BE2C (cell line): ENCODE measurements at regions not wholly inside any gene's neighbourhood (a gene's known extent, or its start where the extent isn't known, plus 50 kb on each side); places are given as distances from the start of the nearest gene placed in this dataset.

Experiments
- DNase-seq: peaks from one replicate; pipeline ENCODE4 v3.0.0-alpha.2; 2020
- H3K27me3 ChIP-seq: fragments of 250-450 bp; sonication (Bioruptor Pico); 2 replicates; pipeline ENCODE4 v1.5.1; 2020; ENCODE audit warnings: mild to moderate bottlenecking
- H3K36me3 ChIP-seq: fragments of 250-450 bp; sonication (Bioruptor Pico); 2 replicates; pipeline ENCODE4 v1.5.1; 2020; ENCODE audit warnings: mild to moderate bottlenecking
- H3K4me1 ChIP-seq: fragments of 250-450 bp; sonication (Bioruptor Pico); 2 replicates; pipeline ENCODE4 v1.5.1; 2020
- H3K4me3 ChIP-seq: 2 replicates; pipeline ENCODE4 v1.5.1; 2011; ENCODE audit warnings: low read depth, low read length
- H3K9me3 ChIP-seq: fragments of 250-450 bp; sonication (Bioruptor Pico); 2 replicates; pipeline ENCODE4 v1.5.1; 2020
- TF ChIP-seq, protein P1 (sequence below): IDR thresholded peaks from 2 replicates; pipeline ENCODE4 v1.5.1; 2012; ENCODE audit warnings: mild to moderate bottlenecking, low read depth, low read length

- H3K9me3 ChIP-seq, result 0 out of 2 replicates have a peak, but pooled peaks cover 2% of the 10 kb centered on the region
These were observed 185.9 kb downstream of the C16orf95 start for GRCh38 chr16:87131061-87131995.

GRCh38 chr16:87131996-87132345, 185.2 kb downstream of the C16orf95 start:
- TF ChIP-seq, protein P1, sequence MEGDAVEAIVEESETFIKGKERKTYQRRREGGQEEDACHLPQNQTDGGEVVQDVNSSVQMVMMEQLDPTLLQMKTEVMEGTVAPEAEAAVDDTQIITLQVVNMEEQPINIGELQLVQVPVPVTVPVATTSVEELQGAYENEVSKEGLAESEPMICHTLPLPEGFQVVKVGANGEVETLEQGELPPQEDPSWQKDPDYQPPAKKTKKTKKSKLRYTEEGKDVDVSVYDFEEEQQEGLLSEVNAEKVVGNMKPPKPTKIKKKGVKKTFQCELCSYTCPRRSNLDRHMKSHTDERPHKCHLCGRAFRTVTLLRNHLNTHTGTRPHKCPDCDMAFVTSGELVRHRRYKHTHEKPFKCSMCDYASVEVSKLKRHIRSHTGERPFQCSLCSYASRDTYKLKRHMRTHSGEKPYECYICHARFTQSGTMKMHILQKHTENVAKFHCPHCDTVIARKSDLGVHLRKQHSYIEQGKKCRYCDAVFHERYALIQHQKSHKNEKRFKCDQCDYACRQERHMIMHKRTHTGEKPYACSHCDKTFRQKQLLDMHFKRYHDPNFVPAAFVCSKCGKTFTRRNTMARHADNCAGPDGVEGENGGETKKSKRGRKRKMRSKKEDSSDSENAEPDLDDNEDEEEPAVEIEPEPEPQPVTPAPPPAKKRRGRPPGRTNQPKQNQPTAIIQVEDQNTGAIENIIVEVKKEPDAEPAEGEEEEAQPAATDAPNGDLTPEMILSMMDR, result no peak
- Histone ChIP-seq H3K4me1 (no peaks in the 10 kb centered on the region), H3K27me3 (no peaks in the 10 kb centered on the region), H3K9me3 (0 out of 2 replicates have a peak, but pooled peaks cover 2% of the 10 kb centered on the region), H3K36me3 (no peaks in the 10 kb centered on the region), H3K4me3 (no peak overlapping the region)
- no peak for DNase-seq

More at GRCh38 chr16:87131061-87131995, 185.9 kb downstream of the C16orf95 start:
- Histone ChIP-seq H3K4me1 (no peaks in the 10 kb centered on the region), H3K27me3 (no peaks in the 10 kb centered on the region), H3K36me3 (no peaks in the 10 kb centered on the region), H3K4me3 (no peak overlapping the region)
- no peak for DNase-seq
- TF ChIP-seq, protein P1, result no peak

GRCh38 chr16:87132361-87133014, 184.7 kb downstream of the C16orf95 start:
- DNase-seq, result no peak
- Histone ChIP-seq H3K4me3 (no peak overlapping the region), H3K36me3 (no peaks in the 10 kb centered on the region), H3K9me3 (0 out of 2 replicates have a peak, but pooled peaks cover 2% of the 10 kb centered on the region), H3K27me3 (no peaks in the 10 kb centered on the region), H3K4me1 (no peaks in the 10 kb centered on the region)
- TF ChIP-seq, protein P1, result no peak

GRCh38 chr16:87133112-87133850, 183.9 kb downstream of the C16orf95 start:
- TF ChIP-seq, protein P1, result no peak
- 0 out of 2 replicates have a peak, but pooled peaks cover 2% of the 10 kb centered on the region for H3K9me3 ChIP-seq
- H3K4me1 ChIP-seq, result no peaks in the 10 kb centered on the region
- H3K4me3 ChIP-seq, result no peak overlapping the region
- H3K36me3 ChIP-seq, result no peaks in the 10 kb centered on the region
- DNase-seq, result no peak
- no peaks in the 10 kb centered on the region for H3K27me3 ChIP-seq

DNA sequence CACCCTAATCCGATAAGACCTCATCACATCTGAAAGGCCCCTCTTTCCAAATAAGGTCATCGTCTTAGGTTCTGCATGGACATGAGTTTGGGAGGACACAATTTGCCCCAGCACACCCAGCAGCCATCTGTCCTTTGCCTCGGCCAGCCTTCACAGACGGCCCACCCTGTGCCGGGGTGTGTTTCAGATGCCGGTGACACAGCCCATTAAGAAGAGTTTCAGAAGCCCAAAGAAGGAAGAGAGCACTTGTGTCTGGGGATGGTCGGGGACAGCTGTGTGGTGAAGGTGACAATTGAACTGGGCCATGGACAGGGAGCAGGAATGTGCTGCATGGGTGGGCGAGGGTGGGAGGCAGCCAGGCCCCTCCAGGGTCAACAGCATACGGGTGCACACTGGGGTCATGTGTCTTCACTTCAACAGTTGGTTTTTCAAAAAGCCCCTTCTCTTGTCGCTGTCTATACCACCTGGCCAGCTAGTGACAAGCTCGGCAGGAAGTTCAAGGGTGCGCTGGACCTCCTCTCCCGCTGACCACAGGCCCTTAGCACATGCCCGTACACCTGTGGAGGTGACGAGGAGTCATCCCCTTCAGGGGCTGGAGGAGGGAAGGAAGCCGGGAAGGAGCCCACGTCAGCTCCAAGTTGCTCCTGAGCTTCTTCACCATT, 183.1 kb downstream of the C16orf95 start:
- TF ChIP-seq, protein P1, result no peak
- DNase-seq, result no peak
- Histone ChIP-seq H3K4me1 (no peaks in the 10 kb centered on the region), H3K9me3 (0 out of 2 replicates have a peak, but pooled peaks cover 2% of the 10 kb centered on the region), H3K36me3 (no peaks in the 10 kb centered on the region), H3K27me3 (no peaks in the 10 kb centered on the region), H3K4me3 (no peak overlapping the region)
